22Rv1 (cell line): ENCODE measurements at regions not wholly inside any gene's neighbourhood (a gene's known extent, or its start where the extent isn't known, plus 50 kb on each side); places are given as distances from the start of the nearest gene placed in this dataset.
"Not testable (repeated sequence)": the region's sequence is repeated elsewhere in the genome, so short reads cannot be mapped to it uniquely, and the experiment has no call there.

Experiments used
- ZFX ChIP-seq: fragments of 450-650 bp; IDR thresholded peaks from 2 replicates; pipeline ENCODE4 v1.6.1; 2017; ENCODE audit warnings: antibody characterized with exemption, borderline replicate concordance
- TF ChIP-seq, protein P1 (sequence below): fragments of 450-650 bp; IDR thresholded peaks from 2 replicates; pipeline ENCODE4 v1.5.1; 2017; ENCODE audit warnings: mild to moderate bottlenecking

DNA sequence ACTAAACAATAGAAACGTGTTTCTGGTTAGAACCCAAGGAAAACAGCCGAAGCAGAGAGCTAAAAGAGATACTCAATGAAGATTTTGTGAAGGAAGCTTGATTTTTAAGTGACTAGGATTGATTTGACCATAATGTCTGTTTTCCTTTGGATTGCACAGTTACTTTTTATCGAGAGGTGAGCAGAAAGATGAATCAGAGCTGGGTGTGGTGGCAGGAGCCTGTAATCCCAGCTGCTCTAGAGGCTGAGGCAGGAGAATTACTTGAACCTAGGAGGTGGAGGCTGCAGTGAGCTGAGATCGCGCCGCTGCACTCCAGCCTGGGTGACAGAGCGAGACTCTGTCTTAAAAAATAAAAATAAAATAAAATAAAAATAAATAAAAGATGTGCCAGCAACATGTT is 186.9 kb upstream of the HMHB1 start:
- TF ChIP-seq, protein P1, sequence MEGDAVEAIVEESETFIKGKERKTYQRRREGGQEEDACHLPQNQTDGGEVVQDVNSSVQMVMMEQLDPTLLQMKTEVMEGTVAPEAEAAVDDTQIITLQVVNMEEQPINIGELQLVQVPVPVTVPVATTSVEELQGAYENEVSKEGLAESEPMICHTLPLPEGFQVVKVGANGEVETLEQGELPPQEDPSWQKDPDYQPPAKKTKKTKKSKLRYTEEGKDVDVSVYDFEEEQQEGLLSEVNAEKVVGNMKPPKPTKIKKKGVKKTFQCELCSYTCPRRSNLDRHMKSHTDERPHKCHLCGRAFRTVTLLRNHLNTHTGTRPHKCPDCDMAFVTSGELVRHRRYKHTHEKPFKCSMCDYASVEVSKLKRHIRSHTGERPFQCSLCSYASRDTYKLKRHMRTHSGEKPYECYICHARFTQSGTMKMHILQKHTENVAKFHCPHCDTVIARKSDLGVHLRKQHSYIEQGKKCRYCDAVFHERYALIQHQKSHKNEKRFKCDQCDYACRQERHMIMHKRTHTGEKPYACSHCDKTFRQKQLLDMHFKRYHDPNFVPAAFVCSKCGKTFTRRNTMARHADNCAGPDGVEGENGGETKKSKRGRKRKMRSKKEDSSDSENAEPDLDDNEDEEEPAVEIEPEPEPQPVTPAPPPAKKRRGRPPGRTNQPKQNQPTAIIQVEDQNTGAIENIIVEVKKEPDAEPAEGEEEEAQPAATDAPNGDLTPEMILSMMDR, result not testable (repeated sequence)
- TF ChIP-seq ZFX, result not testable (repeated sequence)
